ENCODE measurements at regions not wholly inside any gene's neighbourhood (a gene's known extent, or its start where the extent isn't known, plus 50 kb on each side); places are given as distances from the start of the nearest gene placed in this dataset.

DNA sequence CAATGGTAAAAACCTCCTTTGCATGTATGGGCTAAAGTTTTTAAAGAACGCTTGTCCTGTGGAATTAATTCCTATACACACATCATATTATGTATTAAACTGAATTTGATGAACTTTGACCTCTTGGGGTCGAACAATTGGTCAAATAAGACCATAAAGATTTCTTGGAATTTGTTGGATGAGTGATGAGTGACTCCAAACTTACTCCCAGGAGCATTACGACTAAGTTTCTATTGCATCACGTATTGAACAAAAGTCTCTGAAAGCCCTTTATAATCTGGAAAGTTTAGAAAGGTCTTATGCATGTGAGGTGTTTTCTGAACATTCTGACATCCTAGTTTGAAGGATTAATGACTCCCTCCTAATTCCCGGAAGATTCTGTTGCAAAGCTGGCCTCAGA, 126.9 kb upstream of the BMP5 start:
- H3K27me3 ChIP-seq (ENCODE audit: control insufficient read depth in 1 of 2, insufficient read depth in 2 of 2, low read length in 2 of 2) = no peaks in the 10 kb centered on the region
- no peaks in the 10 kb centered on the region for H3K4me1 Mint-ChIP-seq (ENCODE audit: low read depth)
- no peaks in the 10 kb centered on the region for H3K9me3 Mint-ChIP-seq
- H3K4me3 Mint-ChIP-seq = no peak overlapping the region
- peaks cover 0 to 8% of the 10 kb centered on the region in 2 experiments for H3K9me3 ChIP-seq (ENCODE audit: control insufficient read depth in 1 of 2, insufficient read depth in 1 of 2, low read length in 2 of 2)
- no peaks in the 10 kb centered on the region for H3K4me1 ChIP-seq (ENCODE audit: insufficient read depth, low read length)
- DNase-seq (no peak), ATAC-seq (ENCODE audit: poor library complexity) (no peak)
- H3K4me3 ChIP-seq (ENCODE audit: low read length) = no peak overlapping the region
- intact Hi-C loops (cut with DNase I, micrococcal nuclease) = no loop called here
- H3K27me3 Mint-ChIP-seq = no peaks in the 10 kb centered on the region
- H3K27ac Mint-ChIP-seq = no peak overlapping the region
- POLR2A ChIA-PET = no interaction called here
- CTCF ChIA-PET = no interaction called here
- H3K36me3 ChIP-seq (ENCODE audit: insufficient read depth, low read length) = no peaks in the 10 kb centered on the region
- TF ChIP-seq, protein P1, sequence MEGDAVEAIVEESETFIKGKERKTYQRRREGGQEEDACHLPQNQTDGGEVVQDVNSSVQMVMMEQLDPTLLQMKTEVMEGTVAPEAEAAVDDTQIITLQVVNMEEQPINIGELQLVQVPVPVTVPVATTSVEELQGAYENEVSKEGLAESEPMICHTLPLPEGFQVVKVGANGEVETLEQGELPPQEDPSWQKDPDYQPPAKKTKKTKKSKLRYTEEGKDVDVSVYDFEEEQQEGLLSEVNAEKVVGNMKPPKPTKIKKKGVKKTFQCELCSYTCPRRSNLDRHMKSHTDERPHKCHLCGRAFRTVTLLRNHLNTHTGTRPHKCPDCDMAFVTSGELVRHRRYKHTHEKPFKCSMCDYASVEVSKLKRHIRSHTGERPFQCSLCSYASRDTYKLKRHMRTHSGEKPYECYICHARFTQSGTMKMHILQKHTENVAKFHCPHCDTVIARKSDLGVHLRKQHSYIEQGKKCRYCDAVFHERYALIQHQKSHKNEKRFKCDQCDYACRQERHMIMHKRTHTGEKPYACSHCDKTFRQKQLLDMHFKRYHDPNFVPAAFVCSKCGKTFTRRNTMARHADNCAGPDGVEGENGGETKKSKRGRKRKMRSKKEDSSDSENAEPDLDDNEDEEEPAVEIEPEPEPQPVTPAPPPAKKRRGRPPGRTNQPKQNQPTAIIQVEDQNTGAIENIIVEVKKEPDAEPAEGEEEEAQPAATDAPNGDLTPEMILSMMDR (IDR thresholded peaks at IDR 0.05) = no peak
- H3K27ac ChIP-seq (ENCODE audit: low read depth in 1 of 2, low read length in 2 of 2) = no peak overlapping the region
- no peaks in the 10 kb centered on the region for H3K36me3 Mint-ChIP-seq (ENCODE audit: low read depth)

DNA sequence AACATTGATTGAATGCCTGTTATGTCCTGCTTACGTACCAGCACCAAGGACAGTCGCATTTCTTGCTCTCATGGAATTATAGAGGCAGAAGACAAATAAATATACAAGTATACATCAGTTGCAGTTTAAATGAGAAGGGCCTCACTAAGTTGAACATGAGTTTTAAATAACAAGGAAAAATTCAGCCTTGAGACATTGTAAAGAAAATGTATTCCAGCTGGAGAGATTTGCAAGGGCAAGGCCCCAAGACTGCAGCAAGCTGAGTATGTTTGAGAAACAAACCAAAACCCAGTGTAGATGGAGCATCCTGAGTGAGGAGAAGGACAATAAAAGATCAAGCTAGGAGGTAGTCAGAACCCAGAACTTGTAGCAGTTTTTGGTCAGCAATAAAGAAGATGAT, 123.2 kb upstream of the BMP5 start:
- ATAC-seq (ENCODE audit: poor library complexity) (no peak), DNase-seq (no peak)
- no peak overlapping the region for H3K27ac Mint-ChIP-seq
- Histone ChIP-seq H3K4me1 (ENCODE audit: insufficient read depth, low read length) (no peaks in the 10 kb centered on the region), H3K27ac (ENCODE audit: low read depth in 1 of 2, low read length in 2 of 2) (no peak overlapping the region), H3K4me3 (ENCODE audit: low read length) (no peak overlapping the region), H3K36me3 (ENCODE audit: insufficient read depth, low read length) (no peaks in the 10 kb centered on the region), H3K9me3 (ENCODE audit: control insufficient read depth in 1 of 2, insufficient read depth in 1 of 2, low read length in 2 of 2) (peaks cover 0 to 9% of the 10 kb centered on the region in 2 experiments), H3K27me3 (ENCODE audit: control insufficient read depth in 1 of 2, insufficient read depth in 2 of 2, low read length in 2 of 2) (no peaks in the 10 kb centered on the region)
- H3K27me3 Mint-ChIP-seq = no peaks in the 10 kb centered on the region
- H3K4me1 Mint-ChIP-seq (ENCODE audit: low read depth) = no peaks in the 10 kb centered on the region
- peaks cover 4% of the 10 kb centered on the region for H3K9me3 Mint-ChIP-seq
- ChIA-PET CTCF (interaction anchor here (1.0 kb wide), 1 partner anchor 9 kb away, joined by 3 read pairs; no protein-coding TSS in a partner anchor), POLR2A (no interaction called here)
- H3K4me3 Mint-ChIP-seq = no peak overlapping the region
- TF ChIP-seq, protein P1 (IDR thresholded peaks at IDR 0.05) = no peak
- H3K36me3 Mint-ChIP-seq (ENCODE audit: low read depth) = no peaks in the 10 kb centered on the region
- intact Hi-C loops (cut with DNase I, micrococcal nuclease) = no loop called here

DNA sequence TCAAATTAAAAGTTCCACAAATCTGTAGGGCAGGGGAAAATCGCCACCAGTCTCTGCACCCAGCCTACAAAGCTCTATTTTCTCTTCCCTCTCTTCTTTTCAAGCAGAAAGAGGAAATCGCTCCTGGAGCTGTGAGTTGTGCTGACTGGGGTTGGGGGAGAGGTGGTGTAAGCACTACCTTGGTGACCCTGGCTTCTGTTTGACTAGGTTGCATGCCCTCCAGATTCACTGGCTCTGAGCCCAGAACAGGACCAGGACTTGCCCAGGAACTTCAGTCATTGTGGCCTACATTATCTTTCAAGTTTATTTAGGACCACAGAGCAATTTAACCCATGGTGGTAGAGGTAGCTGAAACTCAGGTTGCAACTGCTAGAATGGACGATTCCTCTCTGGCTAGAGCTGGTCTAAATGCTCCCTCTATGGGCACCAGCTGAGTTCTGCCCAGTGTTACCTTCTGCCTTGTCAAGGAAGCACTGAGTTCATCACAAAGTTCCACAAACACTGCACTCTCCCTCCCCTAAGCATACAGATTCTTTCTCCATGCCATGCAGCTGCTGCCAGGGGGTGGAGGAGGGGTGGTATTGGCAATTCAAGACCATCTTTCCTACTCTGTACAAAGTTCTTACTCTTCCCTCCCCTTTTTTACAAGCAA, 122.0 kb upstream of the BMP5 start:
- no peak overlapping the region for H3K27ac ChIP-seq (ENCODE audit: low read depth in 1 of 2, low read length in 2 of 2)
- POLR2A ChIA-PET = no interaction called here
- H3K27me3 ChIP-seq (ENCODE audit: control insufficient read depth in 1 of 2, insufficient read depth in 2 of 2, low read length in 2 of 2) = no peaks in the 10 kb centered on the region
- H3K4me1 Mint-ChIP-seq (ENCODE audit: low read depth) = no peaks in the 10 kb centered on the region
- CTCF ChIA-PET = no interaction called here
- H3K4me1 ChIP-seq (ENCODE audit: insufficient read depth, low read length) = no peaks in the 10 kb centered on the region
- H3K36me3 Mint-ChIP-seq (ENCODE audit: low read depth) = no peaks in the 10 kb centered on the region
- no peak overlapping the region for H3K4me3 Mint-ChIP-seq
- H3K9me3 Mint-ChIP-seq = peaks cover 6% of the 10 kb centered on the region
- H3K27me3 Mint-ChIP-seq = no peaks in the 10 kb centered on the region
- no peak for ATAC-seq (ENCODE audit: poor library complexity)
- H3K27ac Mint-ChIP-seq = no peak overlapping the region
- no peaks in the 10 kb centered on the region for H3K36me3 ChIP-seq (ENCODE audit: insufficient read depth, low read length)
- TF ChIP-seq, protein P1 (IDR thresholded peaks at IDR 0.05) = no peak
- no peak overlapping the region for H3K4me3 ChIP-seq (ENCODE audit: low read length)
- intact Hi-C loops (cut with DNase I, micrococcal nuclease) = no loop called here
- peaks cover 0 to 10% of the 10 kb centered on the region in 2 experiments for H3K9me3 ChIP-seq (ENCODE audit: control insufficient read depth in 1 of 2, insufficient read depth in 1 of 2, low read length in 2 of 2)
- DNase-seq = no peak
